HL-60 (cell line): ENCODE measurements at regions not wholly inside any gene's neighbourhood (a gene's known extent, or its start where the extent isn't known, plus 50 kb on each side); places are given as distances from the start of the nearest gene placed in this dataset.

Experiments used
- CTCF ChIP-seq: IDR thresholded peaks from one replicate; pipeline ENCODE4 v1.5.1; 2011; ENCODE audit warnings: low read length, control low read depth, inconsistent platforms; ENCODE audit not compliant: insufficient read depth
- GABPA ChIP-seq: IDR thresholded peaks from 2 replicates; pipeline ENCODE4 v1.6.1; 2012; ENCODE audit warnings: low read depth
- POLR2AphosphoS5 ChIP-seq: IDR thresholded peaks from 2 replicates; pipeline ENCODE4 v1.6.1; 2012; ENCODE audit warnings: low read depth
- SPI1 ChIP-seq: IDR thresholded peaks from 2 replicates; pipeline ENCODE4 v1.6.1; 2012; ENCODE audit warnings: low read depth, mild to moderate bottlenecking, borderline replicate concordance
- TF ChIP-seq, protein P1 (sequence below): IDR thresholded peaks from 2 replicates; pipeline ENCODE4 v1.6.1; 2012; ENCODE audit warnings: low read depth; ENCODE audit not compliant: insufficient replicate concordance

DNA sequence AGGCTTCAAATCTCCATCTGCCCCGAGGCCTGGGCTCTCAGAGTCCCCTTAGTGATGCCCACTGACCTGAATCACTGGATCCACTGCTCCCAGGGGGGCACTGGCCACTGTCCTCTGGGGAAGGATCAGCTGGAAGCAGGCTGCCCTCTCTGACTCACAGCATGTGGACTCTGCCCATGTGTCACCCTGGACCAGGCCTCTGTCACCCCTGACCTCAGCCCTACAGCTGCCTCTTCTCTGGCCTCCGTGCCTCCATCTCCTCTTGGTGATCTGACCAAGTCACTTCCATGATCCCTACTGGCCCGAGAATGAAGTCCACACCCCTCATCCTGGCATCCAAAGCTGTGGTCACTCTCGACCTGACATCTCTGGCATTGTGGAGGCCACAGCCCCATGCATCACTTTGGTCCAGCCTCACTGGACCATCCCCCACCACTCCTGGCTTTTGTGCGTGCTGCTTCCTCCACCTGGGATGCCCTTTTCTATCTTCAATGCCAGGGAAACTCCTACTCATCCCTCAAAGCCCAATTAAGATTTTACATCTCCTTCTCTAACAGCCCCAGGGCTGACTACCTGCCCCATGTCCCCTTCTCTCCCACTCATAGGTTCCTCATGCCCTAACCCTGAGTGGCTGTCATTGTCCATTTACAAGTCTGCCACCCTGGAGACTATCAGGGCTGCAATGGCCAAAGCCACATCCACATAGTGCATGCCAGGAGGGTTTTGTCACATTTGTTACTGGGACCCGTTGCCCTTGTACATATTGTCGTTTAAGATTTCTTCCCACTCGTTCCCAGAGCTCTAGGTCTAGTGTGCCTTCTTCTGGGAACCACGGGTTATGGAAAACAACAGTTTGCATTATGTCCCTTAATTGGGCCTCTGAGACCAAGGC, 685.0 kb downstream of the MATN1 start:
- TF ChIP-seq, protein P1, sequence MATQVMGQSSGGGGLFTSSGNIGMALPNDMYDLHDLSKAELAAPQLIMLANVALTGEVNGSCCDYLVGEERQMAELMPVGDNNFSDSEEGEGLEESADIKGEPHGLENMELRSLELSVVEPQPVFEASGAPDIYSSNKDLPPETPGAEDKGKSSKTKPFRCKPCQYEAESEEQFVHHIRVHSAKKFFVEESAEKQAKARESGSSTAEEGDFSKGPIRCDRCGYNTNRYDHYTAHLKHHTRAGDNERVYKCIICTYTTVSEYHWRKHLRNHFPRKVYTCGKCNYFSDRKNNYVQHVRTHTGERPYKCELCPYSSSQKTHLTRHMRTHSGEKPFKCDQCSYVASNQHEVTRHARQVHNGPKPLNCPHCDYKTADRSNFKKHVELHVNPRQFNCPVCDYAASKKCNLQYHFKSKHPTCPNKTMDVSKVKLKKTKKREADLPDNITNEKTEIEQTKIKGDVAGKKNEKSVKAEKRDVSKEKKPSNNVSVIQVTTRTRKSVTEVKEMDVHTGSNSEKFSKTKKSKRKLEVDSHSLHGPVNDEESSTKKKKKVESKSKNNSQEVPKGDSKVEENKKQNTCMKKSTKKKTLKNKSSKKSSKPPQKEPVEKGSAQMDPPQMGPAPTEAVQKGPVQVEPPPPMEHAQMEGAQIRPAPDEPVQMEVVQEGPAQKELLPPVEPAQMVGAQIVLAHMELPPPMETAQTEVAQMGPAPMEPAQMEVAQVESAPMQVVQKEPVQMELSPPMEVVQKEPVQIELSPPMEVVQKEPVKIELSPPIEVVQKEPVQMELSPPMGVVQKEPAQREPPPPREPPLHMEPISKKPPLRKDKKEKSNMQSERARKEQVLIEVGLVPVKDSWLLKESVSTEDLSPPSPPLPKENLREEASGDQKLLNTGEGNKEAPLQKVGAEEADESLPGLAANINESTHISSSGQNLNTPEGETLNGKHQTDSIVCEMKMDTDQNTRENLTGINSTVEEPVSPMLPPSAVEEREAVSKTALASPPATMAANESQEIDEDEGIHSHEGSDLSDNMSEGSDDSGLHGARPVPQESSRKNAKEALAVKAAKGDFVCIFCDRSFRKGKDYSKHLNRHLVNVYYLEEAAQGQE, result no peak
- TF ChIP-seq CTCF (no peak), POLR2AphosphoS5 (no peak), GABPA (no peak), SPI1 (no peak)
